HFF-Myc (cell line): ENCODE measurements at regions not wholly inside any gene's neighbourhood (a gene's known extent, or its start where the extent isn't known, plus 50 kb on each side); places are given as distances from the start of the nearest gene placed in this dataset.

ENCODE experiments used
- DNase-seq: peaks from one replicate; pipeline ENCODE4 v3.0.0-alpha.2; 2011; ENCODE audit warnings: low read depth; ENCODE audit errors: extremely low read depth
- H3K4me3 ChIP-seq: replicated peaks from 2 replicates; pipeline ENCODE4 v1.5.1; 2011; ENCODE audit warnings: low read depth, mild to moderate bottlenecking, control low read depth, low read length
- TF ChIP-seq, protein P1 (sequence below): IDR thresholded peaks from 2 replicates; pipeline ENCODE4 v1.5.1; 2012; ENCODE audit warnings: mild to moderate bottlenecking, low read depth, low read length, control low read depth; ENCODE audit errors: missing control alignments

GRCh38 chr12:89134213-89134770 lies 218.0 kb downstream of the DUSP6 start:
- no peak for DNase-seq
- H3K4me3 ChIP-seq: no peak overlapping the region
- TF ChIP-seq, protein P1, sequence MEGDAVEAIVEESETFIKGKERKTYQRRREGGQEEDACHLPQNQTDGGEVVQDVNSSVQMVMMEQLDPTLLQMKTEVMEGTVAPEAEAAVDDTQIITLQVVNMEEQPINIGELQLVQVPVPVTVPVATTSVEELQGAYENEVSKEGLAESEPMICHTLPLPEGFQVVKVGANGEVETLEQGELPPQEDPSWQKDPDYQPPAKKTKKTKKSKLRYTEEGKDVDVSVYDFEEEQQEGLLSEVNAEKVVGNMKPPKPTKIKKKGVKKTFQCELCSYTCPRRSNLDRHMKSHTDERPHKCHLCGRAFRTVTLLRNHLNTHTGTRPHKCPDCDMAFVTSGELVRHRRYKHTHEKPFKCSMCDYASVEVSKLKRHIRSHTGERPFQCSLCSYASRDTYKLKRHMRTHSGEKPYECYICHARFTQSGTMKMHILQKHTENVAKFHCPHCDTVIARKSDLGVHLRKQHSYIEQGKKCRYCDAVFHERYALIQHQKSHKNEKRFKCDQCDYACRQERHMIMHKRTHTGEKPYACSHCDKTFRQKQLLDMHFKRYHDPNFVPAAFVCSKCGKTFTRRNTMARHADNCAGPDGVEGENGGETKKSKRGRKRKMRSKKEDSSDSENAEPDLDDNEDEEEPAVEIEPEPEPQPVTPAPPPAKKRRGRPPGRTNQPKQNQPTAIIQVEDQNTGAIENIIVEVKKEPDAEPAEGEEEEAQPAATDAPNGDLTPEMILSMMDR: no peak

DNA sequence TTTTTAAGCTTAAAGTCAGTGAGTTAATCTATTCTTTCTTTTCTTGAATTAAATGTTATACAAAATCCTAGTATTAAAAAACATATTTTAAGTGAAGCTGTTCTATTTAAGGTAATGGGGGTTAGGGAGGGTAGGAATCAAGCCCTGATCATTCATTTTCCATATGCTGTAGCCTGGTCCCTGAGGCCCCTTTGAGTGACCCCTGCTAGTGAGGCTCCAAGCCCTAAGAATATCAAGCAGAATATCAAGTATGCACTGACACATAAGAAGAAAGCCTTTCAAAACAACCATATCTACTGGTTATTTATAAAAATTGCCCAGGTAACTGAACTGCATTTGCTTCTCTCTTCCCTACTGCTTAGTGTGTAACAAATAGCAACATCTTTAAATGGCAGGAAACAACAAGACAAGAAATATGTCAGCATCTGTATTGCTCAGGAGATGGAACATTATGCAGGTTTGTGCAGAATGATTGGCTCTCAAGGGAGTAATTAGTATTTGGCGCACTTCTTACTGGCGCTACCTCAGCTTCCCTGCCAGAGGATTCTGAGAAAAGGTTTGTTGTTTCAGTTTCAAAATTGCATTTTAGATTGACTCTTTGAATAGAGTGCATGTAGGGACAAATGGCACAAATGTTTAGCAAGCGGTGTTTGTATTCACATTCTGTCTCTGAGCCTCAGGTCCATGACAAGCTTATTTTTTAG lies 223.0 kb downstream of the DUSP6 start:
- no peak overlapping the region for H3K4me3 ChIP-seq
- TF ChIP-seq, protein P1: no peak
- DNase-seq: no peak

GRCh38 chr12:89126712-89127111 lies 225.6 kb downstream of the DUSP6 start:
- H3K4me3 ChIP-seq: no peak overlapping the region
- TF ChIP-seq, protein P1: no peak
- DNase-seq: no peak

- TF ChIP-seq, protein P1: no peak
- H3K4me3 ChIP-seq: no peak overlapping the region
- no peak for DNase-seq
Measured at GRCh38 chr12:89122852-89123251, 229.4 kb downstream of the DUSP6 start.

GRCh38 chr12:89117448-89118034 lies 234.8 kb downstream of the DUSP6 start:
- DNase-seq: no peak
- TF ChIP-seq, protein P1: no peak

GRCh38 chr12:89111964-89112363 lies 240.3 kb downstream of the DUSP6 start:
- DNase-seq: no peak
- H3K4me3 ChIP-seq: no peak overlapping the region
- TF ChIP-seq, protein P1: no peak

More at GRCh38 chr12:89117448-89118034, 234.8 kb downstream of the DUSP6 start:
- no peak overlapping the region for H3K4me3 ChIP-seq
